Keratinocyte (primary cell): ENCODE measurements at regions not wholly inside any gene's neighbourhood (a gene's known extent, or its start where the extent isn't known, plus 50 kb on each side); places are given as distances from the start of the nearest gene placed in this dataset.

Experiments
- DNase-seq: peaks from one replicate; pipeline ENCODE4 v3.0.0-alpha.2; 2011; ENCODE audit warnings: low read depth, missing footprints, low spot score
- FAIRE-seq: peaks from 2 replicates; lab custom pipeline; 2011; peaks lifted over from hg19 to GRCh38; lab: Jason Lieb, UNC
- H2AFZ ChIP-seq: 2 replicates; pipeline ENCODE4 v1.6.0; 2012; ENCODE audit warnings: low read length, control low read depth, inconsistent platforms; ENCODE audit not compliant: control insufficient read depth
- H3K27ac ChIP-seq: 2 replicates; pipeline ENCODE4 v1.5.1; 2011; ENCODE audit warnings: low read length; ENCODE audit not compliant: control insufficient read depth, insufficient read depth
- H3K27me3 ChIP-seq: 3 replicates; pipeline ENCODE4 v1.6.0; 2011; ENCODE audit warnings: low read length; ENCODE audit not compliant: control insufficient read depth, insufficient read depth; ENCODE audit errors: extremely low read depth
- H3K36me3 ChIP-seq, 2 experiments: 2 replicates in 1 of 2; 3 replicates in 1 of 2; pipeline ENCODE4 v1.5.1; 2011; ENCODE audit warnings: low read length in 2 of 2, mild to moderate bottlenecking in 1 of 2; ENCODE audit not compliant: control insufficient read depth in 2 of 2, insufficient read depth in 2 of 2; ENCODE audit errors: extremely low read depth in 1 of 2
- H3K4me1 ChIP-seq: 3 replicates; pipeline ENCODE4 v1.5.1; 2011; ENCODE audit warnings: low read length; ENCODE audit not compliant: control insufficient read depth, insufficient read depth; ENCODE audit errors: extremely low read depth
- H3K4me2 ChIP-seq: 3 replicates; pipeline ENCODE4 v1.6.0; 2011; ENCODE audit warnings: low read depth, low read length; ENCODE audit not compliant: control insufficient read depth, insufficient read depth; ENCODE audit errors: extremely low read depth
- H3K4me3 ChIP-seq, 3 experiments: fragments of 200-600 bp in 1 of 3; sonication (generic) in 1 of 3; 2 replicates in 2 of 3; 3 replicates in 1 of 3; pipeline ENCODE4 v1.5.1; 2011 to 2016; ENCODE audit warnings: low read length in 3 of 3, mild to moderate bottlenecking in 3 of 3, control low read depth in 2 of 3, inconsistent platforms in 1 of 3, low read depth in 1 of 3, mixed read lengths in 1 of 3, mixed run types in 1 of 3, moderate library complexity in 1 of 3; ENCODE audit not compliant: control insufficient read depth in 2 of 3, insufficient read depth in 2 of 3; ENCODE audit errors: extremely low read depth in 1 of 3
- H3K79me2 ChIP-seq: 2 replicates; pipeline ENCODE4 v1.6.0; 2012; ENCODE audit warnings: low read length; ENCODE audit not compliant: control insufficient read depth, insufficient read depth
- H3K9ac ChIP-seq: 3 replicates; pipeline ENCODE4 v1.6.0; 2011; ENCODE audit warnings: low read length; ENCODE audit not compliant: control insufficient read depth, insufficient read depth; ENCODE audit errors: extremely low read depth
- H3K9me1 ChIP-seq: 3 replicates; pipeline ENCODE4 v1.6.0; 2011; ENCODE audit warnings: low read length; ENCODE audit not compliant: control insufficient read depth, insufficient read depth; ENCODE audit errors: extremely low read depth
- H3K9me3 ChIP-seq: 2 replicates; pipeline ENCODE4 v1.5.1; 2012; ENCODE audit warnings: low read depth, low read length; ENCODE audit not compliant: control insufficient read depth
- H4K20me1 ChIP-seq: 3 replicates; pipeline ENCODE4 v1.6.0; 2011; ENCODE audit warnings: low read length; ENCODE audit not compliant: control insufficient read depth, insufficient read depth; ENCODE audit errors: extremely low read depth
- EZH2 ChIP-seq: IDR thresholded peaks from one replicate; pipeline ENCODE4 v1.6.1; 2012; ENCODE audit warnings: inconsistent platforms, mild to moderate bottlenecking, low read length, moderate library complexity
- dilution Hi-C: fragments of 300-500 bp; cut with MboI; formaldehyde crosslinking; loops from one replicate; pipeline ENCODE4 v1.7.0; 2020; ENCODE audit warnings: low sequenced_read_pairs; ENCODE audit not compliant: extremely low pct_ligation_motif_present
- TF ChIP-seq, protein P1 (sequence below), 3 experiments: IDR thresholded peaks in 1 of 3; conservative IDR thresholded peaks in 1 of 3; optimal IDR thresholded peaks in 1 of 3; 2 replicates in 2 of 3; 3 replicates in 1 of 3; pipeline versions ENCODE3 to v1.5.1; 2011; ENCODE audit warnings: low read length in 3 of 3, mild to moderate bottlenecking in 3 of 3, moderate library complexity in 2 of 3, control low read depth in 1 of 3, inconsistent platforms in 1 of 3; ENCODE audit not compliant: insufficient read depth in 2 of 3; ENCODE audit errors: extremely low read depth in 1 of 3

DNA sequence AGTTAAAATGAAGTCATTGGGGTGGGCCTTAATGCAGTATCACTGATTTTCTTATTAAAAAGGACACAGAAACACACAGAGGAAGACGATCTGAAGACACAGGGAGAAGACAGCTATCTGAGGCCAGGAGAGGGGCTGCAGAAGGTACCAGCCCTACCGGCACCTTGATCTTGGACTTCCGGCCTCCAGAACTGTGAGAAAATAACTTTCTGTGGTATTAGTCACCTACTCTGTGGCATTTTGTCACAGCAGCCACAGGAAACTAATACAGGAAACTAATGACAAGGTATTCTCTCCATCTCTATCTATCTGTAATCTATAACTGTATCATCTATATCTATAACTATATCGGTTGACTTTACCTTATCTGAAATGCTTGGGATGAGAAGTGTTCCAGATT lies 1149.5 kb downstream of the BCL11B start:
- no peaks in the 10 kb centered on the region for H3K9me1 ChIP-seq
- H3K4me3 ChIP-seq: no peak overlapping the region
- TF ChIP-seq EZH2: no peak
- TF ChIP-seq, protein P1, sequence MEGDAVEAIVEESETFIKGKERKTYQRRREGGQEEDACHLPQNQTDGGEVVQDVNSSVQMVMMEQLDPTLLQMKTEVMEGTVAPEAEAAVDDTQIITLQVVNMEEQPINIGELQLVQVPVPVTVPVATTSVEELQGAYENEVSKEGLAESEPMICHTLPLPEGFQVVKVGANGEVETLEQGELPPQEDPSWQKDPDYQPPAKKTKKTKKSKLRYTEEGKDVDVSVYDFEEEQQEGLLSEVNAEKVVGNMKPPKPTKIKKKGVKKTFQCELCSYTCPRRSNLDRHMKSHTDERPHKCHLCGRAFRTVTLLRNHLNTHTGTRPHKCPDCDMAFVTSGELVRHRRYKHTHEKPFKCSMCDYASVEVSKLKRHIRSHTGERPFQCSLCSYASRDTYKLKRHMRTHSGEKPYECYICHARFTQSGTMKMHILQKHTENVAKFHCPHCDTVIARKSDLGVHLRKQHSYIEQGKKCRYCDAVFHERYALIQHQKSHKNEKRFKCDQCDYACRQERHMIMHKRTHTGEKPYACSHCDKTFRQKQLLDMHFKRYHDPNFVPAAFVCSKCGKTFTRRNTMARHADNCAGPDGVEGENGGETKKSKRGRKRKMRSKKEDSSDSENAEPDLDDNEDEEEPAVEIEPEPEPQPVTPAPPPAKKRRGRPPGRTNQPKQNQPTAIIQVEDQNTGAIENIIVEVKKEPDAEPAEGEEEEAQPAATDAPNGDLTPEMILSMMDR (optimal IDR thresholded peaks at IDR 0.05 in 1 of 3, IDR thresholded peaks at IDR 0.05 in 1 of 3, conservative IDR thresholded peaks at IDR 0.05 in 1 of 3; ENCODE audit: extremely low read depth in 1 of 3, insufficient read depth in 2 of 3, low read length in 3 of 3): no peak
- dilution Hi-C loops: no loop called here
- no peak overlapping the region for H2AFZ ChIP-seq
- no peak for DNase-seq
- peaks cover 9% of the 10 kb centered on the region for H3K4me1 ChIP-seq
- H3K79me2 ChIP-seq: no peaks in the 10 kb centered on the region
- H3K9me3 ChIP-seq: no peaks in the 10 kb centered on the region
- H3K36me3 ChIP-seq: no peaks in the 10 kb centered on the region
- no peak overlapping the region for H3K27ac ChIP-seq
- no peaks in the 10 kb centered on the region for H4K20me1 ChIP-seq
- no peak overlapping the region for H3K9ac ChIP-seq
- no peaks in the 10 kb centered on the region for H3K27me3 ChIP-seq
- no peak for FAIRE-seq
- H3K4me2 ChIP-seq: no peak overlapping the region

DNA sequence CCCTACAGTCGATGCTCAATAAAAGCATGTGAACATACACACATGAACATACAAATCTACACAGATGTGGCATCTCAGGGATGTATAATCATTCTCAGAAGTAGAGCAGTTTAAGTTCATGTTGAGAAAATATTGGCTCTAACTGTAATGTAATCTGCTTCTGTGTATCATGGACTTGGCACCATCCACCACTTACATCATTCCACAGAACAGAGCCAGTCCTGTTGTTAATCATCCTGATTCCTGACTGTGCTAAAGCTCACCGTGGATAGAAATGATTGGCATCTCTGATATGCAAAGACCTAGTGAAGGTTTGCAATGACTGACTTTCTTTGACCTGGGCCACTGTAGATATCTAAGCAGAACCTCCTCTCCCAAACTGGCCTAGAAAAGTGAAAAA lies 1141.3 kb downstream of the BCL11B start:
- Histone ChIP-seq H3K27ac (no peak overlapping the region), H3K9me3 (no peaks in the 10 kb centered on the region), H3K36me3 (no peaks in the 10 kb centered on the region), H3K9me1 (no peaks in the 10 kb centered on the region), H2AFZ (no peak overlapping the region), H3K27me3 (no peaks in the 10 kb centered on the region), H3K79me2 (no peaks in the 10 kb centered on the region), H3K4me1 (no peaks in the 10 kb centered on the region), H3K4me2 (no peak overlapping the region), H3K9ac (no peak overlapping the region), H3K4me3 (no peak overlapping the region), H4K20me1 (no peaks in the 10 kb centered on the region)
- FAIRE-seq (peak; percentile 79), DNase-seq (no peak)
- TF ChIP-seq EZH2: no peak
- TF ChIP-seq, protein P1 (optimal IDR thresholded peaks at IDR 0.05 in 1 of 3, IDR thresholded peaks at IDR 0.05 in 1 of 3, conservative IDR thresholded peaks at IDR 0.05 in 1 of 3; ENCODE audit: extremely low read depth in 1 of 3, insufficient read depth in 2 of 3, low read length in 3 of 3): no peak
- dilution Hi-C loops: no loop called here
